ENCODE measurements at regions not wholly inside any gene's neighbourhood (a gene's known extent, or its start where the extent isn't known, plus 50 kb on each side); places are given as distances from the start of the nearest gene placed in this dataset.

DNA sequence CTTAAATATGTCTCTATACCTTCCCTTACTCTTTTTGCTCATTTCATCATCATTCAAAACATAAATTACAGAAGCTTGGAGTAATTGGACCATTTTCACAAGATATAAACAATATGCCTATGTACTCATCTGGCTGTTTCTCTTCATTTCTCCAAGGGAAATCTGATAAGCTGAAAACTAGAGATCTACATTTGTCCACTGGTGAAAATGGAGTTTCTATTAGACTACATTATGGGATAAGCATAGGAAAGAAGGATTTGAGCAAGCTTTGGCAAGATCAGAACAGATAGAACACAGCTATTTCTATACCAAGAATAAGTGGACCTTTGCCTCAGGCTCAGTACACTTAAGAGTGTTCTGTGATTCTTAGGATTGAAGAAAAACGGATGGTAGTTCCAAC lies 404.4 kb downstream of the GASK1B start:
- TF ChIP-seq, protein P1, sequence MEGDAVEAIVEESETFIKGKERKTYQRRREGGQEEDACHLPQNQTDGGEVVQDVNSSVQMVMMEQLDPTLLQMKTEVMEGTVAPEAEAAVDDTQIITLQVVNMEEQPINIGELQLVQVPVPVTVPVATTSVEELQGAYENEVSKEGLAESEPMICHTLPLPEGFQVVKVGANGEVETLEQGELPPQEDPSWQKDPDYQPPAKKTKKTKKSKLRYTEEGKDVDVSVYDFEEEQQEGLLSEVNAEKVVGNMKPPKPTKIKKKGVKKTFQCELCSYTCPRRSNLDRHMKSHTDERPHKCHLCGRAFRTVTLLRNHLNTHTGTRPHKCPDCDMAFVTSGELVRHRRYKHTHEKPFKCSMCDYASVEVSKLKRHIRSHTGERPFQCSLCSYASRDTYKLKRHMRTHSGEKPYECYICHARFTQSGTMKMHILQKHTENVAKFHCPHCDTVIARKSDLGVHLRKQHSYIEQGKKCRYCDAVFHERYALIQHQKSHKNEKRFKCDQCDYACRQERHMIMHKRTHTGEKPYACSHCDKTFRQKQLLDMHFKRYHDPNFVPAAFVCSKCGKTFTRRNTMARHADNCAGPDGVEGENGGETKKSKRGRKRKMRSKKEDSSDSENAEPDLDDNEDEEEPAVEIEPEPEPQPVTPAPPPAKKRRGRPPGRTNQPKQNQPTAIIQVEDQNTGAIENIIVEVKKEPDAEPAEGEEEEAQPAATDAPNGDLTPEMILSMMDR (conservative IDR thresholded peaks at IDR 0.05; ENCODE audit: low read length): no peak
- no peak for TF ChIP-seq EZH2phosphoT487 (IDR thresholded peaks at IDR 0.05; ENCODE audit: borderline replicate concordance, low read depth, low read length)
